C4-2B (cell line): ENCODE measurements at regions not wholly inside any gene's neighbourhood (a gene's known extent, or its start where the extent isn't known, plus 50 kb on each side); places are given as distances from the start of the nearest gene placed in this dataset.

Experiments used
- H3K27ac ChIP-seq: fragments of 450-650 bp; 2 replicates; pipeline ENCODE4 v1.5.1; 2017
- CTCF ChIP-seq: fragments of 450-650 bp; conservative IDR thresholded peaks from 2 replicates; pipeline ENCODE4 v1.5.1; 2017; ENCODE audit warnings: mild to moderate bottlenecking
- ZFX ChIP-seq: fragments of 450-650 bp; IDR thresholded peaks from 2 replicates; pipeline ENCODE4 v1.6.1; 2017

- TF ChIP-seq ZFX (no peak), CTCF (no peak; the same call in 1 of the 2 replicates)
- no peak overlapping the region for H3K27ac ChIP-seq
Observed at GRCh38 chr7:139159900-139160675, 50.6 kb upstream of the ZC3HAV1 start.

GRCh38 chr7:139168479-139168878 is 59.0 kb upstream of the ZC3HAV1 start:
- TF ChIP-seq CTCF, result 0 out of 2 replicates have a peak, but pooled peaks have one; percentile 4
- no peak for TF ChIP-seq ZFX

GRCh38 chr7:139169816-139170215 is 60.3 kb upstream of the ZC3HAV1 start:
- TF ChIP-seq CTCF (no peak), ZFX (no peak)
- H3K27ac ChIP-seq, result no peak overlapping the region

More at GRCh38 chr7:139168479-139168878, 59.0 kb upstream of the ZC3HAV1 start:
- H3K27ac ChIP-seq, result no peak overlapping the region

- TF ChIP-seq CTCF (no peak), ZFX (no peak)
- H3K27ac ChIP-seq, result no peak overlapping the region
Observed at GRCh38 chr7:139172775-139173174, 58.3 kb upstream of the UBN2 start.

- no peak for TF ChIP-seq ZFX
- no peak for TF ChIP-seq CTCF
- H3K27ac ChIP-seq, result no peak overlapping the region
Observed at GRCh38 chr7:139177696-139178095, 53.3 kb upstream of the UBN2 start.

GRCh38 chr7:139180700-139181311 is 50.2 kb upstream of the UBN2 start:
- TF ChIP-seq CTCF (no peak), ZFX (no peak)
- no peak overlapping the region for H3K27ac ChIP-seq
